ENCODE measurements at regions not wholly inside any gene's neighbourhood (a gene's known extent, or its start where the extent isn't known, plus 50 kb on each side); places are given as distances from the start of the nearest gene placed in this dataset.
"Not testable (repeated sequence)": the region's sequence is repeated elsewhere in the genome, so short reads cannot be mapped to it uniquely, and the experiment has no call there.

DNA sequence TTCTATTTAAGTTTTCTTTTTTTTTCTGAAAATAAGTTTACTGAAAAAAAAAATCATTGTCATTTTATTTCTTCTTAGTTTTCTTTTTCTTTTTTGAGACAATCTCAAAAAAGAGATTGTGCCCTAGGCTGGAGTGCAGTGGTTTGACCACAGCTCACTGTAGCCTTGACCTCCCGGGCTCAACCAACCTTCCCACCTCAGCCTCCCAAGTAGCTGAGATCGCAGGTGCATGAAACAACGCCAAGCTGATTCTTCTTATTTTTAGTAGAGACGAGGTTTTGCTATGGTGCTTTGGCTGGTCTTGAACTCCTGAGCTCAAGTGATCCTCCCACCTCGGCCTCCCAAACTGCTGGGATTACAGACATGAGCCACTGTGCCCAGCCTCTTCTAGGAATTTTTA is 65.7 kb upstream of the OSTN start:
- TF ChIP-seq, protein P1, sequence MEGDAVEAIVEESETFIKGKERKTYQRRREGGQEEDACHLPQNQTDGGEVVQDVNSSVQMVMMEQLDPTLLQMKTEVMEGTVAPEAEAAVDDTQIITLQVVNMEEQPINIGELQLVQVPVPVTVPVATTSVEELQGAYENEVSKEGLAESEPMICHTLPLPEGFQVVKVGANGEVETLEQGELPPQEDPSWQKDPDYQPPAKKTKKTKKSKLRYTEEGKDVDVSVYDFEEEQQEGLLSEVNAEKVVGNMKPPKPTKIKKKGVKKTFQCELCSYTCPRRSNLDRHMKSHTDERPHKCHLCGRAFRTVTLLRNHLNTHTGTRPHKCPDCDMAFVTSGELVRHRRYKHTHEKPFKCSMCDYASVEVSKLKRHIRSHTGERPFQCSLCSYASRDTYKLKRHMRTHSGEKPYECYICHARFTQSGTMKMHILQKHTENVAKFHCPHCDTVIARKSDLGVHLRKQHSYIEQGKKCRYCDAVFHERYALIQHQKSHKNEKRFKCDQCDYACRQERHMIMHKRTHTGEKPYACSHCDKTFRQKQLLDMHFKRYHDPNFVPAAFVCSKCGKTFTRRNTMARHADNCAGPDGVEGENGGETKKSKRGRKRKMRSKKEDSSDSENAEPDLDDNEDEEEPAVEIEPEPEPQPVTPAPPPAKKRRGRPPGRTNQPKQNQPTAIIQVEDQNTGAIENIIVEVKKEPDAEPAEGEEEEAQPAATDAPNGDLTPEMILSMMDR (IDR thresholded peaks at IDR 0.05; ENCODE audit: unreplicated experiment): no peak
- Mint-ChIP-seq H3K9me3 (ENCODE audit: low read depth, unreplicated experiment) (peaks cover 6% of the 10 kb centered on the region), H3K27ac (ENCODE audit: unreplicated experiment) (no peak overlapping the region), H3K36me3 (ENCODE audit: insufficient read depth, unreplicated experiment) (no peaks in the 10 kb centered on the region), H3K4me1 (ENCODE audit: low read depth, unreplicated experiment) (peaks cover 12% of the 10 kb centered on the region), H3K4me3 (ENCODE audit: low read depth, unreplicated experiment) (no peak overlapping the region), H3K27me3 (ENCODE audit: unreplicated experiment) (no peaks in the 10 kb centered on the region)
- BruUV-seq (replicated peaks): no TSS peak
- CTCF ChIA-PET: no interaction called here
- intact Hi-C loops (cut with micrococcal nuclease; ENCODE audit: unreplicated experiment): no loop called here
- DNase-seq: no peak

DNA sequence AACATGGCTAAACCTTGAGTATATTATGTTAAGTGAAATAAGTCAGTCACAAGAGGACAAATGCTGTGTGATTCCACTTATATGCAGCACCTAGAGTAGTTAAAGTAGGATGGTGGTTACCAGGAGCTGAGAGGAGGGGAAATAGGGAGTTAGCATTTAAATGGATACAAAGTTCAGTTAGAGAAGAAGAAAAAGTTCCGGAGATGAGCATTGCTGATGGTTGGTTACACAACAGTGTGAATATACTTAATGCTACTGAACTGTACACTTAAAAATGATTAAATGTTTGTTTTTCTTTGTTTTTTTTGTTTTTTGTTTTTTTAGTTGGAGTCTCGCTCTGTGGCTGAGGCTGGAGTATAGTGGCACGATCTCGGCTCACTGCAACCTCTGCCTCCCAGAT is 67.7 kb upstream of the OSTN start:
- TF ChIP-seq, protein P1 (IDR thresholded peaks at IDR 0.05; ENCODE audit: unreplicated experiment): no peak
- Mint-ChIP-seq H3K4me1 (ENCODE audit: low read depth, unreplicated experiment) (no peaks in the 10 kb centered on the region), H3K4me3 (ENCODE audit: low read depth, unreplicated experiment) (no peak overlapping the region), H3K36me3 (ENCODE audit: insufficient read depth, unreplicated experiment) (no peaks in the 10 kb centered on the region), H3K27me3 (ENCODE audit: unreplicated experiment) (no peaks in the 10 kb centered on the region), H3K27ac (ENCODE audit: unreplicated experiment) (no peak overlapping the region), H3K9me3 (ENCODE audit: low read depth, unreplicated experiment) (peaks cover 1% of the 10 kb centered on the region)
- BruUV-seq (replicated peaks): no TSS peak
- no peak for DNase-seq
- intact Hi-C loops (cut with micrococcal nuclease; ENCODE audit: unreplicated experiment): no loop called here
- CTCF ChIA-PET: no interaction called here

DNA sequence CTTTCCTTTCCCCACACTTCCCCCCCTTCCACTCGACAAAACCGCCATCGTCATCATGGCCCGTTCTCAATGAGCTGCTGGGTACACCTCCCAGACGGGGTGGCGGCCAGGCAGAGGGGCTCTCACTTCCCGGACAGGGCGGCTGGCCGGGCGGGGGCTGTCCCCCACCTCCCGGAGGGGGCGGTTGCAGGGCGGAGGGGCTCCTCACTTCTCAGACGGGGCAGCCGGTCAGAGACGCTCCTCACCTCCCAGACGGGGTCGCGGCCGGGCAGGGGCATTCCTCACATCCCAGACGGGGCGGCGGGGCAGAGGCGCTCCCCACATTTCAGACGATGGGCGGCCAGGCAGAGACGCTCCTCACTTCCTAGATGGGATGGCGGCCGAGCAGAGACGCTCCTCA is 74.2 kb upstream of the OSTN start:
- CTCF ChIA-PET; BruUV-seq (replicated peaks): not testable (repeated sequence)

DNA sequence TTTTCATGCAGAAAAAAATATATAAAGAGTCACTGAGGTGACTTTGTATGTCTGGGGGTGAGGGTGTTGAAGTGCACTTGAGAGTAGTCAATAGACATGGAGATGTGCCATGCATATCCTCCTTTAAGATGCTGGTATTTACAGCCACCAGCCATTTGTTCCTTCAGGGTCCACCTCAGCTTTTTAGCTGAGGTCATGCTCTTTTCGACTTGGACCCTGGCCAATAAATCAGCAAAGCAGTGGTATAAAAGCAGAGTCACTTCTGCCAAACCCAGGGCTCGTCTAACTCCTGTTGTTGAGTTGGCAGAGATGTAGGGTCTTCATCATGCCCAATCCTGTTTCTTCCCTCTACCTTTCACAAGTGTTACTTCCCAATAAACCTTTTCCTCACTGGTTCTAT is 75.1 kb upstream of the OSTN start:
- Mint-ChIP-seq H3K27me3 (ENCODE audit: unreplicated experiment) (no peaks in the 10 kb centered on the region), H3K27ac (ENCODE audit: unreplicated experiment) (no peak overlapping the region), H3K4me3 (ENCODE audit: low read depth, unreplicated experiment) (no peak overlapping the region), H3K9me3 (ENCODE audit: low read depth, unreplicated experiment) (no peaks in the 10 kb centered on the region), H3K36me3 (ENCODE audit: insufficient read depth, unreplicated experiment) (no peaks in the 10 kb centered on the region), H3K4me1 (ENCODE audit: low read depth, unreplicated experiment) (peaks cover 6% of the 10 kb centered on the region)
- no peak for DNase-seq
- BruUV-seq (replicated peaks): no TSS peak
- intact Hi-C loops (cut with micrococcal nuclease; ENCODE audit: unreplicated experiment): no loop called here
- CTCF ChIA-PET: no interaction called here
- TF ChIP-seq, protein P1 (IDR thresholded peaks at IDR 0.05; ENCODE audit: unreplicated experiment): no peak

More for the DNA sequence above, 74.2 kb upstream of the OSTN start:
- H3K27ac Mint-ChIP-seq (ENCODE audit: unreplicated experiment); H3K27me3 Mint-ChIP-seq (ENCODE audit: unreplicated experiment); H3K4me1 Mint-ChIP-seq (ENCODE audit: low read depth, unreplicated experiment); intact Hi-C loops (cut with micrococcal nuclease; ENCODE audit: unreplicated experiment); H3K36me3 Mint-ChIP-seq (ENCODE audit: insufficient read depth, unreplicated experiment); H3K4me3 Mint-ChIP-seq (ENCODE audit: low read depth, unreplicated experiment); DNase-seq; H3K9me3 Mint-ChIP-seq (ENCODE audit: low read depth, unreplicated experiment): not testable (repeated sequence)

DNA sequence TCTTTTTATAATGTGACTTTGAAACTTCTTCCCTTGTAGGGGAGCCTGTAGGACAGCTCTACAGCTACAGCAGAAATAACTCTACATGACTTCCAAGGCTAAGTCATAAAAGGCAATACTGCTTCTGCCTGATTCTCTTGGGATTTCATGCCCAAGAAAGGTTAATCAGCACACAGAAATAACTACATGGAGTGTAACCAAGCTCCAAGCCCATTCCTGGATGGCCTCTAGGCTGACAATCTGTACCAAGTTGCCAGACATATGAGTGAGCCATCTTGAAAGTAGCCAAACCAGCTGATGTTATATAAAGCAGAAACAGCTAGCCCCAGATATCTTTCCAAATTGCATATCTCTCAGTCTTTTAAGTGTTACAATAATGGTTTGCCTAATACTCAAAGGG is 75.8 kb upstream of the OSTN start:
- intact Hi-C loops (cut with micrococcal nuclease; ENCODE audit: unreplicated experiment): no loop called here
- BruUV-seq (replicated peaks): no TSS peak
- CTCF ChIA-PET: no interaction called here
- Mint-ChIP-seq H3K4me3 (ENCODE audit: low read depth, unreplicated experiment) (no peak overlapping the region), H3K4me1 (ENCODE audit: low read depth, unreplicated experiment) (peaks cover 6% of the 10 kb centered on the region), H3K27ac (ENCODE audit: unreplicated experiment) (no peak overlapping the region), H3K9me3 (ENCODE audit: low read depth, unreplicated experiment) (no peaks in the 10 kb centered on the region), H3K36me3 (ENCODE audit: insufficient read depth, unreplicated experiment) (no peaks in the 10 kb centered on the region), H3K27me3 (ENCODE audit: unreplicated experiment) (no peaks in the 10 kb centered on the region)
- TF ChIP-seq, protein P1 (IDR thresholded peaks at IDR 0.05; ENCODE audit: unreplicated experiment): no peak
- no peak for DNase-seq
